Activated CD4-positive, alpha-beta T cell treated with anti-CD3 and anti-CD28 coated beads, Interleukin-2, amount 10 ng/mL, durations not matched to agents 7 days and 5 days (primary cell): ENCODE measurements at regions not wholly inside any gene's neighbourhood (a gene's known extent, or its start where the extent isn't known, plus 50 kb on each side); places are given as distances from the start of the nearest gene placed in this dataset.
"Not testable (repeated sequence)": the region's sequence is repeated elsewhere in the genome, so short reads cannot be mapped to it uniquely, and the experiment has no call there.

Source experiments
- CTCF ChIA-PET: fragments of 350-600 bp; sonication (Branson Sonifier 250); formaldehyde crosslinking; loops from one replicate; lab custom pipeline; 2021; ENCODE audit warnings: antibody characterized with exemption; lab: Charles Lee
- POLR2A ChIA-PET: fragments of 350-600 bp; sonication (Branson Sonifier 250); formaldehyde crosslinking; loops from one replicate; lab custom pipeline; 2021; ENCODE audit warnings: antibody characterized with exemption; lab: Charles Lee
- DNase-seq: peaks from one replicate; pipeline ENCODE4 v3.0.0-alpha.2; 2020
- H3K27ac Mint-ChIP-seq: one replicate; pipeline ENCODE4 v1.8.0; 2021; ENCODE audit warnings: mild to moderate bottlenecking, moderate library complexity, mixed read lengths
- H3K27me3 Mint-ChIP-seq: one replicate; pipeline ENCODE4 v1.8.0; 2021; ENCODE audit warnings: mixed read lengths
- H3K36me3 Mint-ChIP-seq: one replicate; pipeline ENCODE4 v1.8.0; 2021; ENCODE audit warnings: low read depth, mixed read lengths
- H3K4me1 Mint-ChIP-seq: one replicate; pipeline ENCODE4 v1.8.0; 2021; ENCODE audit warnings: mixed read lengths
- H3K4me3 Mint-ChIP-seq: one replicate; pipeline ENCODE4 v1.8.0; 2021; ENCODE audit warnings: mild to moderate bottlenecking, moderate library complexity, mixed read lengths
- H3K9me3 Mint-ChIP-seq: one replicate; pipeline ENCODE4 v1.8.0; 2021; ENCODE audit warnings: mixed read lengths

DNA sequence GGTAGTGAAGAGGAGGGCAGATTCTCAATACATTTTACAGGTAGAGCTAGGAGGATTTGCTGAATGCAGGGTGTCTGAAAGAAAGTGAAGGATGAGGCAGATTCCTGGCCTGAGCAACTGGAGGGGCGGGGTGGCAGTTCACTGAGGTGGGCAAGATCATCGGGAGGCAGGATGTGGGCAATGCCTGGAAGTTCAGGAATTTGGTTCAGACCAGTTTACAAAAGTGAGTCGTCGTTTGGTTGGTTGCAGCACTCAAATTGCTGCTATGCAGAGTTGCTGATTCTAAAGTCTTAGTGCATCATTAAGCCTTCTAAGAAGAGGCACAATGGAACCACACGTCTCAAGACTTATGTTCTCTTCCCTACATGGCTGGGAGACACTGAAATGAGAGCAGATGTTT lies 134.0 kb downstream of the MFSD1 start:
- Mint-ChIP-seq H3K36me3 (no peaks in the 10 kb centered on the region), H3K9me3 (peaks cover 5% of the 10 kb centered on the region), H3K4me1 (no peaks in the 10 kb centered on the region), H3K27me3 (no peaks in the 10 kb centered on the region), H3K27ac (no peak overlapping the region), H3K4me3 (no peak overlapping the region)
- no peak for DNase-seq
- CTCF ChIA-PET, result no interaction called here
- POLR2A ChIA-PET, result no interaction called here

DNA sequence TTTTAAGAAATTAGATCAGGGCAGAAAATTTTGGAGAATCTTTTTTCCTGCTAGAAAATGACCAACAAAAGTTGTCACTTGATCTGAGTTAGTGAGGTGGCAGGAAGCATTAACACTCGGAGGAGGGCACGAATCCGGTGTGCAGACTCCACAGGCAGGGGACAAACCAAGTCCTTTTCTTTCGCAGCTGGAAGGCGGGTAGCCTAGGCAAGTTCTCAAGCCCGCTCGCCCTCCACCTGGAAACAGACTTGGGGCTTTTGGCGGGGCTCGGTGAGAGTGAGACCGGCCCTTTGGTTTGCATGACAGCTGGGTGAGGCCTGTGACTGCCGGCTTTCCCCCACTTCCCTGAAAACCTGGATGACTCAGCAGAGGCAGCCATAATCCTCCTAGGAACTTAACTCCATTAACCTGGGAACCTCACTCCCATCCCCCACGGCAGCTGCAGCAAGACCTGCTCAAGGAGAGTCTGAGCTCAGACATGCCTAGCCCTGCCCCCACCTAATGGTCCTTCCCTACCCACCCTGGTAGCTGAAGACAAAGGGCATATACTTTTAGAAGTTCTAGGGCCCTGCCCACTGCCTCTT lies 134.8 kb downstream of the MFSD1 start:
- H3K4me3 Mint-ChIP-seq, result no peak overlapping the region
- no peaks in the 10 kb centered on the region for H3K36me3 Mint-ChIP-seq
- no peaks in the 10 kb centered on the region for H3K27me3 Mint-ChIP-seq
- no peak for DNase-seq
- H3K4me1 Mint-ChIP-seq, result no peaks in the 10 kb centered on the region
- H3K9me3 Mint-ChIP-seq, result peaks cover 5% of the 10 kb centered on the region
- ChIA-PET POLR2A (no interaction called here), CTCF (no interaction called here)
- no peak overlapping the region for H3K27ac Mint-ChIP-seq

DNA sequence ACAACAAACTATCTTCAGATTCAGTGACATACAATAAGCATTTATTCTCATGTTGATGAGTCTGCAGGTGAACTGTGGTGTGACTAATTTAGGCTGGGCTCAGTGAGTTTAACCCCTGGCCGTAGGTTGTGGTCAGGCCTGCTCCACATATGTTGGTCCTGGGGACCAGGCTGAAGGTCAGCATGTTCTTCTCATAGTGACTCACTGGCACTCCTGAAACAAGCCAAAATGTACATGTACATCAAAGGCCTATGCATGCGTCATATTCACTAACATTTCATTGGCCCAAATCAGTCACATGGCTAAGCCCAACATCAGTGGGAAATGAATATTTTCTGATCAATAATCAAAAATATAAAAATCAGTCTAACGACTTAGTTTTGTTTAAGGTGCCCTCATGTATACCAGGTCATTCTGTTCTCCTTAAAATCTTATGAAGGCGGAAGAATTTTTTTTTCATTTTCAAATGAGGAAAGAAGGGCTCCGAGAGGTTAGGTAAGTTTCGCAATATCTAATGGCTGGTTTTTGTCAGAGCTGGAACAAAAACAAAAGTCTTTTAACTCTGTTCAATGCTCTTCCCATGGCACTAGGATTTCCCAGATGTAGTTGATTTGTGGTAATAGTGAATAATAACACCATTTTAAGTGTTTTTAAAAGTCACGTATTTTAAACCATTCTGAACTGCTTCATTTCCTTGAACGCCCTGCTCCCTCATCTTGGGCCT lies 148.5 kb downstream of the MFSD1 start:
- DNase-seq, result no peak
- ChIA-PET CTCF (no interaction called here), POLR2A (no interaction called here)
- H3K9me3 Mint-ChIP-seq, result no peaks in the 10 kb centered on the region
- no peaks in the 10 kb centered on the region for H3K4me1 Mint-ChIP-seq
- H3K27me3 Mint-ChIP-seq, result no peaks in the 10 kb centered on the region
- H3K27ac Mint-ChIP-seq, result no peak overlapping the region
- no peaks in the 10 kb centered on the region for H3K36me3 Mint-ChIP-seq
- H3K4me3 Mint-ChIP-seq, result no peak overlapping the region

DNA sequence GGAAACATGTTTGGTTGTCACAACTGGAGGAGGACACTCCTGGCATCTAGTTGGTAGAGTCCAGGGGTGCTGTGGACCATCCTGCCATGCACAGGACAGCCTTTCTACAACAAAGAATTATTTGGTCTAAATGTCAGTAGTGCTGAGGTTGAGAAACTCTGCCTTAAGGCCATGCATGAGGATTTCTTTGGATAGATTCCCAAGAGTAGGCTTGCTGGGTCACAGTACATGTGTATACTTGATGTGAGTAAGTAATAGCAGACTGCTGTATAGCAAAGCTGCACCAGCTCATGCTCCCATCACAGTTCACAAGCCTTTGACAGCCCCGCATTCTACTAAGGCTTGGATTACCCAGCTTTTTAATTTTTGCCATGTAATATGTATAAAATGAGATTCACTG lies 151.3 kb downstream of the MFSD1 start:
- Mint-ChIP-seq H3K36me3 (no peaks in the 10 kb centered on the region), H3K27ac (no peak overlapping the region), H3K27me3 (no peaks in the 10 kb centered on the region), H3K4me1 (no peaks in the 10 kb centered on the region), H3K9me3 (no peaks in the 10 kb centered on the region), H3K4me3 (no peak overlapping the region)
- ChIA-PET POLR2A (no interaction called here), CTCF (no interaction called here)
- no peak for DNase-seq

DNA sequence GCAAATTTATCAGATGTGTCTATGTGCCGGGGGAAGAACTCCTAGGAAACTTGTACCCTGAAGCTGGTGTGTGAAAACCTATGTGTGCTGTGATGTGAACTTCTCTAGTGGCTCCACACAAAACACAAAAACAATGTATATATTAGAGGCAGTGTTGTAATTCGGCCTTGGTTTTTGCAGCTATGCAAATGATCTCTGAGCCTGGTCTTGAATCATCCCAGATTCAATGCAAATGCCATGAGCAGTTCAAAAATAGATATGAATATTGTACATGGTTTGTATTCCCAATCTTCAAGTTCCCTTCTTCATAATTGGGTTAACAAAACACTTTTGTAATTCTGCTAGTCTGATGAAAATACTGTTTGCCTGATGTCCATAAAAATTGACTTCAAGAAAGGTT lies 152.6 kb downstream of the MFSD1 start:
- ChIA-PET POLR2A (no interaction called here), CTCF (no interaction called here)
- Mint-ChIP-seq H3K27me3 (no peaks in the 10 kb centered on the region), H3K4me3 (no peak overlapping the region), H3K9me3 (no peaks in the 10 kb centered on the region), H3K4me1 (no peaks in the 10 kb centered on the region), H3K27ac (no peak overlapping the region), H3K36me3 (no peaks in the 10 kb centered on the region)
- no peak for DNase-seq

DNA sequence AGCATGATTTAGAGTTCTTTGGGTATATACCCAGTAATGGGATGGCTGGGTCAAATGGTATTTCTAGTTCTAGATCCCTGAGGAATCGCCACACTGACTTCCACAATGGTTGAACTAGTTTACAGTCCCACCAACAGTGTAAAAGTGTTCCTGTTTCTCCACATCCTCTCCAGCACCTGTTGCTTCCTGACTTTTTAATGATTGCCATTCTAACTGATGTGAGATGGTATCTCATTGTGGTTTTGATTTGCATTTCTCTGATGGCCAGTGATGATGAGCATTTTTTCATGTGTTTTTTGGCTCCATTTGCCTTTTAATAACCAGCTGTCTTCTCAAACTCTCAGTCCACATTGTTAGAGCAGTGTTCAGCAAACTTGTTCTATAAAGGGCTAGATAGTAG lies 155.9 kb downstream of the MFSD1 start:
- CTCF ChIA-PET, DNase-seq, H3K27me3 Mint-ChIP-seq, H3K27ac Mint-ChIP-seq, H3K36me3 Mint-ChIP-seq, H3K9me3 Mint-ChIP-seq, POLR2A ChIA-PET, H3K4me1 Mint-ChIP-seq, H3K4me3 Mint-ChIP-seq: not testable (repeated sequence)

DNA sequence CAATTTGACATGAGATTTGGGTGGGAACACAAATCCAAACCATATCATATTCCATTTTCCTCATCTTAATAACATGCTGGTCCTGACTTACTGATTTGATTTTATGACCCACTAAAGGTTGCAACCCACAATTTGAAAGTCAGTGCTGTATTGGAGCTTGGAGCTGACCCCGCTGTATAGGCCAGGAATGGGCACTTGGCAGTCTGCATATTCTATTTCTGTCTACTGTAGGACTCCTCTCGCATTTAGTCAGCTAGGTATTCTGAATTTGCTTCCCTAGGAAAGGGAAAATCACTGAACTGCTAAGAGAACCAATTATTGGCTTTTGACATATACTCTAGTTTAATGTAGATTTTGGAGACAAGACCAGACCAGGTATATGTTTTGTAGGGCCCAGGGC lies 157.0 kb downstream of the MFSD1 start:
- H3K27ac Mint-ChIP-seq, result no peak overlapping the region
- ChIA-PET POLR2A (no interaction called here), CTCF (interaction anchor here (0.6 kb wide), 1 partner anchor 24 kb away, joined by 3 read pairs; no protein-coding TSS in a partner anchor)
- no peaks in the 10 kb centered on the region for H3K9me3 Mint-ChIP-seq
- no peak for DNase-seq
- H3K36me3 Mint-ChIP-seq, result no peaks in the 10 kb centered on the region
- H3K27me3 Mint-ChIP-seq, result no peaks in the 10 kb centered on the region
- H3K4me1 Mint-ChIP-seq, result no peaks in the 10 kb centered on the region
- no peak overlapping the region for H3K4me3 Mint-ChIP-seq

DNA sequence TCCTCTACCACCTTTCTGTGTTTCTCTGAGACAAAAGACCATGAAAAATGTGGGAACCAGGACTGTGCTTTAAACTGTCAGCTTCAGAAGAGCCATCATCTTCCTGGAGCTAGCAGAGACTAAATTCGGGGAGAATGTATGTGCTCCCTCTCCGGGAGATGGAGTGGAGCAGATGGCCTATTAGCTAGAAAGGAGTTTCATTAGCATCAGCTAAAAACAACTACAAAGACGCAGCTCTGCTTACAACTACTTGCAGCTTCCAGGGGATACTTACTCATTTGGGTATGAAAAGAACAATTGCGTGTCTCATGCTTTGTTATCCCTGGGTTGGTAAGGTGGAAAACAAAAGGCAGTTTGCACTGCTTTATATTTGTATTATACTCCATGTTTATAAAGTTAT lies 159.6 kb downstream of the MFSD1 start:
- no peak for DNase-seq
- ChIA-PET POLR2A (no interaction called here), CTCF (no interaction called here)
- H3K27ac Mint-ChIP-seq, result no peak overlapping the region
- H3K4me1 Mint-ChIP-seq, result no peaks in the 10 kb centered on the region
- H3K27me3 Mint-ChIP-seq, result no peaks in the 10 kb centered on the region
- H3K9me3 Mint-ChIP-seq, result no peaks in the 10 kb centered on the region
- no peak overlapping the region for H3K4me3 Mint-ChIP-seq
- no peaks in the 10 kb centered on the region for H3K36me3 Mint-ChIP-seq

DNA sequence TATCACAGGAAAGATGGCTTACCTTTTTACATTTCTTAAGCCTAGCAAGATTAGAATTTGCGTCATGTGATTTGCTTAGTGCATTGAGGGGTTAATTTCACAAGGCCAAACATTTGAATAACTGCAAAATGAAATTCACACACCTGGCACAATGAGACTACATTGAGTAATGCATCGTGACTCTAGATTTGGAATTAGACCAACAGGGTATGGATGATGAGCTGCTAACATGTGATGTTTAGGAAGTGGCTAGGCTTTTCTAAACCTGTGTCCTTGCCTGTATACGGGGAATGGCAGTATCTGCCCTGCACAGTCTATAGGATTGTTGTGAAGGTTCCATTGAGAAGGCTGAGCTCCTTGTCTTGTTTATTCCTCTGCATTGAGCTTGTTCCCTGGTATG lies 160.1 kb downstream of the MFSD1 start:
- H3K9me3 Mint-ChIP-seq, result no peaks in the 10 kb centered on the region
- no peak overlapping the region for H3K27ac Mint-ChIP-seq
- ChIA-PET CTCF (no interaction called here), POLR2A (no interaction called here)
- DNase-seq, result no peak
- H3K36me3 Mint-ChIP-seq, result no peaks in the 10 kb centered on the region
- no peak overlapping the region for H3K4me3 Mint-ChIP-seq
- H3K27me3 Mint-ChIP-seq, result no peaks in the 10 kb centered on the region
- no peaks in the 10 kb centered on the region for H3K4me1 Mint-ChIP-seq

DNA sequence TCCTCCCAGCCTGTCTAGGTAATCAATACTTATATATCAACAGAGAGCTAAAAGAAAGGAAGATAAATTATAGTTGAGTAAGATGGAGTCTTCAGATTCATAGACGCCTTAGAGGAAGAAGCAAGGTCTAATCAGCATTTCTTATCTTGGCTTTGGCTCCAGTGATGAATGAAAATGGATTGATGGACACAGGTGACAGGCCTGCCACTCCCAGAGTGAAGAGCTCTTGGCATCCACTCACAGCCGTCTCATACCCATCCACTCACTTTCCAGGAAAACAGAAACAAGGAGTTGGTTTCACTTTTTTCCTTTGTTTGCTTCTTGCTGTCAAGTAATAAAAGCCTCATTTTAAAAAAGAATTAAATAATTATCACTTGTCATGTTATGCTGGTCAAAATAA lies 168.2 kb downstream of the MFSD1 start:
- no peaks in the 10 kb centered on the region for H3K9me3 Mint-ChIP-seq
- ChIA-PET POLR2A (no interaction called here), CTCF (no interaction called here)
- H3K27me3 Mint-ChIP-seq, result no peaks in the 10 kb centered on the region
- no peak for DNase-seq
- H3K4me3 Mint-ChIP-seq, result no peak overlapping the region
- H3K27ac Mint-ChIP-seq, result no peak overlapping the region
- no peaks in the 10 kb centered on the region for H3K36me3 Mint-ChIP-seq
- H3K4me1 Mint-ChIP-seq, result no peaks in the 10 kb centered on the region

DNA sequence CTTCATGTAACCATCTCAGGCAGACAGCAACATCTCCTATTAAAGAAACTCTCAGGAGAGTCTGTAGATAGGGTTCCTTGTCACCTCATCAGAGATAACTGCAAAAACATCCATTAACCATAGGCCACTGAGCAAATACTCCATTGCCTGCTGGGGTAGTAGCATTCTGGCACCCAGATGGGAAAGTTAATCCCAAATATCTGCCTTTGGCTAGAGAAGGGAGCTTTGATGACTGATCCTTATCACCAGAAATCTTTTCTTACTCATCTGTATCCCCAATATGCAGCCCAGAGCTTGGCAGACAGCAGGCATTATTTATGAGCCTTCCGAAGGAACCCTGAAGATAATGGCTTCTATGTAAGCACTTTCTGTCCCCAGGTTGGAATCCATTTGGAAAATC lies 173.1 kb downstream of the MFSD1 start:
- H3K27me3 Mint-ChIP-seq, result peaks cover 2% of the 10 kb centered on the region
- H3K36me3 Mint-ChIP-seq, result no peaks in the 10 kb centered on the region
- H3K4me3 Mint-ChIP-seq, result no peak overlapping the region
- H3K4me1 Mint-ChIP-seq, result no peaks in the 10 kb centered on the region
- ChIA-PET POLR2A (no interaction called here), CTCF (no interaction called here)
- no peaks in the 10 kb centered on the region for H3K9me3 Mint-ChIP-seq
- no peak for DNase-seq
- no peak overlapping the region for H3K27ac Mint-ChIP-seq

DNA sequence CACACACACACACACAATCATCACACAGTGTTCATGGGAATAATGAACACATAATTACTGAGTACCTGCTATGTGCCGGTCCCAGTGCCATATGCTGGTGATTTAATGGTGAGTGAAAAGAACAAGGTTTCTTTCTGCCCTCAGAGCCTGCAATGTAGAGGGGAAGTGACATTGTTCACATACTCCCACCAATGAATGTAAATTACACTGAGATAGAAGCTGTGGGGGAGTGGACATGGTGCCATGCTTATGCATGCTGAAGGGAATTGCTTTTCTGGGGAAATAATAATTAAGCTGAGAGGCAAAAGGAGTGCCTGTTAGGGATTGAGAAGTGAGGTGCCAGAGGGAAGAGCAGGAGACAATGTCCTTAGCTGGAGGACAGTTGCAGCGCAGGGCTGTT lies 175.1 kb downstream of the MFSD1 start:
- no peak for DNase-seq
- peaks cover 2% of the 10 kb centered on the region for H3K27me3 Mint-ChIP-seq
- H3K36me3 Mint-ChIP-seq, result no peaks in the 10 kb centered on the region
- H3K27ac Mint-ChIP-seq, result no peak overlapping the region
- ChIA-PET POLR2A (no interaction called here), CTCF (no interaction called here)
- H3K4me1 Mint-ChIP-seq, result no peaks in the 10 kb centered on the region
- no peak overlapping the region for H3K4me3 Mint-ChIP-seq
- H3K9me3 Mint-ChIP-seq, result no peaks in the 10 kb centered on the region

DNA sequence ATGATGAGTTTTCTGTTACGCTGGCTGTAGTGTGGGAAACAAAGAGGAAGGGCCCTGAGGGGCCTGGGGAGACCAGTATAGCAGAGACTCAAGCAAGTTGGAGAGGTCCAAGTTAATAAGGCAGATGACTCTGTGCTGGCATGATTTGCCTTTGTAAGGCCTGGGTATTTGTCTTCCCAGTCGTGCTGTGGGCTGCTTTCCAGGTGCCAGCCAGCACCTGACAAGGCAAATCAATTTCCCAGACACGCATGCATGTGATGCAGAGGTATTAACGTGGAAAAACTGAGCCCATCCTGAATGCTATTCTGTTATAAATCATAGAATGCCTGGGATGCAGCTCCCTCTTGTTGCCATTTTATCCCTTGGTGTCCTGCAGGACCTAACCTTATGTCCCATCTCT lies 175.6 kb downstream of the MFSD1 start:
- Mint-ChIP-seq H3K36me3 (no peaks in the 10 kb centered on the region), H3K4me1 (no peaks in the 10 kb centered on the region), H3K9me3 (no peaks in the 10 kb centered on the region), H3K27ac (no peak overlapping the region), H3K4me3 (no peak overlapping the region), H3K27me3 (peaks cover 2% of the 10 kb centered on the region)
- DNase-seq, result no peak
- CTCF ChIA-PET, result no interaction called here
- POLR2A ChIA-PET, result no interaction called here
